ENCODE measurements at regions not wholly inside any gene's neighbourhood (a gene's known extent, or its start where the extent isn't known, plus 50 kb on each side); places are given as distances from the start of the nearest gene placed in this dataset.

DNA sequence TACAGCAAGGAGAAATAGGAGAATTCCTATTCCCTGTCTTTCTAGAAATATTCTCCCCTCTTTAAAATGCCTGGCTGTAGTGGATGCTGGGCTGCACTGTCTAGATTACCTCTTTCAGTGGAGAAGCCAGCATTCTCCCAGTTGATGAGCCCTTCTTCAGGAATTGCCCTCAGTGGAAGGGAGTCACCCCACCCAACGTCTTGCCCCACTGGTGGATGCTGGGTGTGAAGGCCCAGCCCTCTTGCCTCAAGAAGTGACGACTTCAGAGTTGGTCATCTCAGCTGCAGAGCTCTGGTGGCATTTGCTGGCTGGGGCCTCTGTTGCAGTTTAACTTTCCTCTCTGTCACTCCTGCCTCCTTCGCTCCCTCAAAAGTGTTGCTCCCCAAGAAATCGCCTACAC lies 248.2 kb downstream of the ATG4C start:
- TF ChIP-seq, protein P1, sequence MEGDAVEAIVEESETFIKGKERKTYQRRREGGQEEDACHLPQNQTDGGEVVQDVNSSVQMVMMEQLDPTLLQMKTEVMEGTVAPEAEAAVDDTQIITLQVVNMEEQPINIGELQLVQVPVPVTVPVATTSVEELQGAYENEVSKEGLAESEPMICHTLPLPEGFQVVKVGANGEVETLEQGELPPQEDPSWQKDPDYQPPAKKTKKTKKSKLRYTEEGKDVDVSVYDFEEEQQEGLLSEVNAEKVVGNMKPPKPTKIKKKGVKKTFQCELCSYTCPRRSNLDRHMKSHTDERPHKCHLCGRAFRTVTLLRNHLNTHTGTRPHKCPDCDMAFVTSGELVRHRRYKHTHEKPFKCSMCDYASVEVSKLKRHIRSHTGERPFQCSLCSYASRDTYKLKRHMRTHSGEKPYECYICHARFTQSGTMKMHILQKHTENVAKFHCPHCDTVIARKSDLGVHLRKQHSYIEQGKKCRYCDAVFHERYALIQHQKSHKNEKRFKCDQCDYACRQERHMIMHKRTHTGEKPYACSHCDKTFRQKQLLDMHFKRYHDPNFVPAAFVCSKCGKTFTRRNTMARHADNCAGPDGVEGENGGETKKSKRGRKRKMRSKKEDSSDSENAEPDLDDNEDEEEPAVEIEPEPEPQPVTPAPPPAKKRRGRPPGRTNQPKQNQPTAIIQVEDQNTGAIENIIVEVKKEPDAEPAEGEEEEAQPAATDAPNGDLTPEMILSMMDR (conservative IDR thresholded peaks at IDR 0.05; ENCODE audit: low read depth in 2 of 2), result no peak
- TF ChIP-seq POLR2AphosphoS5 (IDR thresholded peaks at IDR 0.05; ENCODE audit: low read depth), result no peak
- TF ChIP-seq, protein P2, sequence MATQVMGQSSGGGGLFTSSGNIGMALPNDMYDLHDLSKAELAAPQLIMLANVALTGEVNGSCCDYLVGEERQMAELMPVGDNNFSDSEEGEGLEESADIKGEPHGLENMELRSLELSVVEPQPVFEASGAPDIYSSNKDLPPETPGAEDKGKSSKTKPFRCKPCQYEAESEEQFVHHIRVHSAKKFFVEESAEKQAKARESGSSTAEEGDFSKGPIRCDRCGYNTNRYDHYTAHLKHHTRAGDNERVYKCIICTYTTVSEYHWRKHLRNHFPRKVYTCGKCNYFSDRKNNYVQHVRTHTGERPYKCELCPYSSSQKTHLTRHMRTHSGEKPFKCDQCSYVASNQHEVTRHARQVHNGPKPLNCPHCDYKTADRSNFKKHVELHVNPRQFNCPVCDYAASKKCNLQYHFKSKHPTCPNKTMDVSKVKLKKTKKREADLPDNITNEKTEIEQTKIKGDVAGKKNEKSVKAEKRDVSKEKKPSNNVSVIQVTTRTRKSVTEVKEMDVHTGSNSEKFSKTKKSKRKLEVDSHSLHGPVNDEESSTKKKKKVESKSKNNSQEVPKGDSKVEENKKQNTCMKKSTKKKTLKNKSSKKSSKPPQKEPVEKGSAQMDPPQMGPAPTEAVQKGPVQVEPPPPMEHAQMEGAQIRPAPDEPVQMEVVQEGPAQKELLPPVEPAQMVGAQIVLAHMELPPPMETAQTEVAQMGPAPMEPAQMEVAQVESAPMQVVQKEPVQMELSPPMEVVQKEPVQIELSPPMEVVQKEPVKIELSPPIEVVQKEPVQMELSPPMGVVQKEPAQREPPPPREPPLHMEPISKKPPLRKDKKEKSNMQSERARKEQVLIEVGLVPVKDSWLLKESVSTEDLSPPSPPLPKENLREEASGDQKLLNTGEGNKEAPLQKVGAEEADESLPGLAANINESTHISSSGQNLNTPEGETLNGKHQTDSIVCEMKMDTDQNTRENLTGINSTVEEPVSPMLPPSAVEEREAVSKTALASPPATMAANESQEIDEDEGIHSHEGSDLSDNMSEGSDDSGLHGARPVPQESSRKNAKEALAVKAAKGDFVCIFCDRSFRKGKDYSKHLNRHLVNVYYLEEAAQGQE (IDR thresholded peaks at IDR 0.05; ENCODE audit: unreplicated experiment), result no peak
- TF ChIP-seq JUNB (IDR thresholded peaks at IDR 0.05; ENCODE audit: unreplicated experiment), result no peak
